H1 (cell line): ENCODE measurements at regions not wholly inside any gene's neighbourhood (a gene's known extent, or its start where the extent isn't known, plus 50 kb on each side); places are given as distances from the start of the nearest gene placed in this dataset.

Experiments used
- CTCF ChIA-PET: fragments of 300-600 bp; sonication (Branson Sonifier 250); formaldehyde crosslinking; loops from one replicate; lab custom pipeline; 2021; ENCODE audit not compliant: partially characterized antibody; lab: Charles Lee
- POLR2A ChIA-PET: fragments of 300-600 bp; sonication (Branson Sonifier 250); formaldehyde crosslinking; loops from one replicate; lab custom pipeline; 2021; ENCODE audit warnings: inconsistent platforms; ENCODE audit not compliant: partially characterized antibody; lab: Charles Lee
- DNase-seq, 2 experiments: peaks; one replicate each; pipeline versions ENCODE4 v3.0.0 to v3.0.0-alpha.2; 2010 to 2022; ENCODE audit warnings: low spot score in 2 of 2, low read depth in 1 of 2, mixed read lengths in 1 of 2
- FAIRE-seq: peaks from 2 replicates; lab custom pipeline; 2011; peaks lifted over from hg19 to GRCh38; lab: Jason Lieb, UNC
- H2AFZ ChIP-seq: 2 replicates; pipeline ENCODE4 v1.8.1; 2012; ENCODE audit warnings: low read length, inconsistent platforms
- H2AK5ac ChIP-seq: 2 replicates; pipeline ENCODE4 v1.6.1; 2013; ENCODE audit warnings: low read depth, low read length
- H2BK120ac ChIP-seq: replicated peaks from 2 replicates; pipeline ENCODE3; 2013; ENCODE audit warnings: low read depth, low read length, inconsistent platforms
- H2BK12ac ChIP-seq: 2 replicates; pipeline ENCODE4 v1.6.1; 2013; ENCODE audit warnings: low read depth, low read length
- H2BK15ac ChIP-seq: 2 replicates; pipeline ENCODE4 v1.6.1; 2013; ENCODE audit warnings: low read length
- H2BK20ac ChIP-seq: 2 replicates; pipeline ENCODE4 v1.6.1; 2013; ENCODE audit warnings: low read length
- H2BK5ac ChIP-seq: 2 replicates; pipeline ENCODE4 v1.6.1; 2013; ENCODE audit warnings: low read depth, low read length
- H3K14ac ChIP-seq: 2 replicates; pipeline ENCODE4 v1.6.1; 2013; ENCODE audit warnings: inconsistent platforms; ENCODE audit not compliant: insufficient read length
- H3K18ac ChIP-seq: 2 replicates; pipeline ENCODE4 v1.6.1; 2013; ENCODE audit warnings: low read length; ENCODE audit errors: extremely low read depth
- H3K23ac ChIP-seq: 2 replicates; pipeline ENCODE4 v1.6.1; 2013; ENCODE audit warnings: inconsistent platforms; ENCODE audit not compliant: insufficient read length
- H3K23me2 ChIP-seq: 2 replicates; pipeline ENCODE4 v1.6.1; 2013; ENCODE audit warnings: low read depth, low read length
- H3K27ac ChIP-seq: 2 replicates; pipeline ENCODE4 v1.6.1; 2011; ENCODE audit warnings: low read depth, low read length, inconsistent platforms
- H3K27me3 ChIP-seq, 4 experiments: replicated peaks in 1 of 4; 1 replicate in 1 of 4; 2 replicates in 3 of 4; pipeline versions ENCODE4 v1.6.1 to v1.8.1; 2011 to 2013; ENCODE audit warnings: low read length in 3 of 4, mild to moderate bottlenecking in 3 of 4, inconsistent platforms in 2 of 4, mixed read lengths in 2 of 4, moderate library complexity in 1 of 4; ENCODE audit not compliant: control insufficient read depth in 3 of 4, insufficient read depth in 3 of 4; ENCODE audit errors: extremely low read depth in 1 of 4
- H3K36me3 ChIP-seq, 4 experiments: 2 replicates each; pipeline versions ENCODE4 v1.6.1 to v1.8.1; 2011 to 2013; ENCODE audit warnings: mild to moderate bottlenecking in 4 of 4, low read length in 3 of 4, moderate library complexity in 2 of 4, control low read depth in 1 of 4, inconsistent platforms in 1 of 4; ENCODE audit not compliant: insufficient read depth in 4 of 4, control insufficient read depth in 2 of 4
- H3K4ac ChIP-seq: replicated peaks from 2 replicates; pipeline ENCODE3; 2013; ENCODE audit warnings: low read length, low read depth, mixed read lengths, inconsistent platforms; ENCODE audit not compliant: insufficient read length
- H3K4me1 ChIP-seq, 4 experiments: replicated peaks in 1 of 4; 1 replicate in 1 of 4; 2 replicates in 3 of 4; pipeline versions ENCODE4 v1.6.1 to v1.8.1; 2011 to 2013; ENCODE audit warnings: low read length in 3 of 4, inconsistent platforms in 2 of 4, mixed read lengths in 1 of 4; ENCODE audit not compliant: insufficient read depth in 4 of 4, control insufficient read depth in 3 of 4
- H3K4me2 ChIP-seq, 2 experiments: 2 replicates each; pipeline versions ENCODE4 v1.6.1 to v1.8.1; 2011 to 2013; ENCODE audit warnings: low read depth in 2 of 2, low read length in 2 of 2, control low read depth in 1 of 2, inconsistent platforms in 1 of 2, mild to moderate bottlenecking in 1 of 2; ENCODE audit not compliant: insufficient read depth in 1 of 2
- H3K4me3 ChIP-seq, 4 experiments: fragments of 200-600, 300-600 bp in 1 of 4; sonication (generic), shearing (Covaris generic), sonication (Bioruptor Twin) in 1 of 4; 2 replicates each; pipeline versions ENCODE4 v1.5.1 to v1.8.1; 2011 to 2016; ENCODE audit warnings: low read length in 4 of 4, low read depth in 3 of 4, control low read depth in 2 of 4, inconsistent platforms in 2 of 4, mild to moderate bottlenecking in 2 of 4, mixed read lengths in 1 of 4, moderate library complexity in 1 of 4; ENCODE audit not compliant: insufficient read depth in 2 of 4; ENCODE audit errors: extremely low read depth in 1 of 4
- H3K56ac ChIP-seq: replicated peaks from 2 replicates; pipeline ENCODE3; 2013; ENCODE audit warnings: low read depth, mild to moderate bottlenecking, mixed read lengths, low read length, inconsistent platforms; ENCODE audit not compliant: insufficient read length
- H3K79me1 ChIP-seq: 2 replicates; pipeline ENCODE4 v1.6.1; 2013; ENCODE audit warnings: low read depth, low read length, control low read depth
- H3K79me2 ChIP-seq, 2 experiments: 2 replicates each; pipeline versions ENCODE4 v1.6.1 to v1.8.1; 2012 to 2013; ENCODE audit warnings: low read length in 2 of 2, mild to moderate bottlenecking in 2 of 2, inconsistent platforms in 1 of 2; ENCODE audit not compliant: insufficient read depth in 2 of 2, control insufficient read depth in 1 of 2
- H3K9ac ChIP-seq, 4 experiments: replicated peaks in 1 of 4; 1 replicate in 1 of 4; 2 replicates in 3 of 4; pipeline versions ENCODE4 v1.6.1 to v1.8.1; 2011 to 2013; ENCODE audit warnings: low read depth in 3 of 4, low read length in 3 of 4, control low read depth in 2 of 4, mild to moderate bottlenecking in 2 of 4, moderate library complexity in 2 of 4, inconsistent platforms in 1 of 4; ENCODE audit errors: extremely low read depth in 1 of 4
- H3K9me3 ChIP-seq, 2 experiments: 2 replicates each; pipeline versions ENCODE4 v1.6.1 to v1.8.1; 2012 to 2013; ENCODE audit warnings: mild to moderate bottlenecking in 2 of 2, moderate library complexity in 2 of 2, control low read depth in 1 of 2, inconsistent platforms in 1 of 2, low read depth in 1 of 2, low read length in 1 of 2, mixed read lengths in 1 of 2; ENCODE audit not compliant: insufficient read depth in 2 of 2
- H4K20me1 ChIP-seq, 2 experiments: replicated peaks in 1 of 2; 2 replicates each; pipeline versions ENCODE3 to v1.8.1; 2011 to 2013; ENCODE audit warnings: inconsistent platforms in 2 of 2, low read length in 2 of 2, mild to moderate bottlenecking in 1 of 2; ENCODE audit not compliant: insufficient read depth in 2 of 2, control insufficient read depth in 1 of 2
- H4K5ac ChIP-seq: 2 replicates; pipeline ENCODE4 v1.6.1; 2013; ENCODE audit warnings: low read length, low read depth, mixed read lengths, inconsistent platforms; ENCODE audit not compliant: insufficient read length
- H4K8ac ChIP-seq: 2 replicates; pipeline ENCODE4 v1.8.0; 2013; ENCODE audit warnings: mild to moderate bottlenecking, moderate library complexity, low read length, inconsistent platforms; ENCODE audit not compliant: insufficient read depth; ENCODE audit errors: extremely low read depth
- H4K91ac ChIP-seq: replicated peaks from 2 replicates; pipeline ENCODE3; 2013; ENCODE audit warnings: low read length, mixed read lengths, inconsistent platforms; ENCODE audit not compliant: insufficient read length
- CBX8 ChIP-seq: fragments of 300-800, 300-1000 bp; sonication (generic); IDR thresholded peaks from 2 replicates; pipeline ENCODE4 v1.7.1; 2016; ENCODE audit warnings: low read depth, low read length, borderline replicate concordance
- CHD2 ChIP-seq: IDR thresholded peaks from 2 replicates; pipeline ENCODE4 v1.6.1; 2012; ENCODE audit warnings: low read length, improper control_type of control experiment
- CREB1 ChIP-seq: IDR thresholded peaks from 2 replicates; pipeline ENCODE4 v1.6.1; 2012; ENCODE audit warnings: inconsistent platforms
- EP300 ChIP-seq, 2 experiments: IDR thresholded peaks; 1 replicate in 1 of 2; 2 replicates in 1 of 2; pipeline ENCODE4 v1.6.1; 2011 to 2012; ENCODE audit warnings: low read depth in 2 of 2, low read length in 2 of 2, mild to moderate bottlenecking in 2 of 2, borderline replicate concordance in 1 of 2, inconsistent platforms in 1 of 2, moderate library complexity in 1 of 2
- JUND ChIP-seq: IDR thresholded peaks from 2 replicates; pipeline ENCODE4 v1.6.1; 2011; ENCODE audit warnings: mild to moderate bottlenecking, improper control_type of control experiment, low read length
- KDM5A ChIP-seq: fragments of 200-600 bp; IDR thresholded peaks from 2 replicates; pipeline ENCODE4 v1.7.1; 2012; ENCODE audit warnings: mild to moderate bottlenecking, low read length, inconsistent platforms, mixed read lengths
- MAX ChIP-seq: IDR thresholded peaks from 2 replicates; pipeline ENCODE4 v1.6.1; 2012; ENCODE audit warnings: inconsistent platforms
- NRF1 ChIP-seq: IDR thresholded peaks from 2 replicates; pipeline ENCODE4 v1.6.1; 2011; ENCODE audit warnings: mild to moderate bottlenecking, low read depth, low read length, improper control_type of control experiment
- PHF8 ChIP-seq: fragments of 200-600 bp; sonication (generic); conservative IDR thresholded peaks from 2 replicates; pipeline ENCODE4 v1.7.1; 2012; ENCODE audit warnings: low read depth, mild to moderate bottlenecking, inconsistent platforms, low read length, moderate library complexity
- POLR2AphosphoS5 ChIP-seq: IDR thresholded peaks from 2 replicates; pipeline ENCODE4 v1.6.1; 2011; ENCODE audit warnings: low read depth, low read length
- RFX5 ChIP-seq: IDR thresholded peaks from 2 replicates; pipeline ENCODE4 v1.6.1; 2011; ENCODE audit warnings: low read depth, low read length, improper control_type of control experiment, borderline replicate concordance
- RNF2 ChIP-seq: fragments of 200-900, 300-1000 bp; sonication (generic); IDR thresholded peaks from 2 replicates; pipeline ENCODE4 v1.7.1; 2016; ENCODE audit warnings: borderline replicate concordance, low read depth, mild to moderate bottlenecking, antibody characterized with exemption, low read length; ENCODE audit not compliant: poor library complexity, severe bottlenecking; ENCODE audit errors: missing control alignments
- SAP30 ChIP-seq: fragments of 300-600 bp; sonication (generic); IDR thresholded peaks from 2 replicates; pipeline ENCODE4 v1.7.1; 2012; ENCODE audit warnings: low read length, moderate library complexity, mild to moderate bottlenecking, inconsistent platforms; ENCODE audit not compliant: insufficient read depth, insufficient replicate concordance
- SP1 ChIP-seq: IDR thresholded peaks from 2 replicates; pipeline ENCODE4 v1.6.1; 2011; ENCODE audit warnings: low read depth, low read length
- TAF1 ChIP-seq: IDR thresholded peaks from 2 replicates; pipeline ENCODE4 v1.6.1; 2011; ENCODE audit warnings: mild to moderate bottlenecking, low read depth, low read length
- YY1 ChIP-seq: IDR thresholded peaks from 2 replicates; pipeline ENCODE4 v1.6.1; 2011; ENCODE audit warnings: low read depth, mild to moderate bottlenecking, low read length
- WGBS, 2 experiments: shearing (Covaris generic) in 1 of 2; methylation state at CpG; one replicate each; pipeline versions ENCODE4 v1.1.6 to v1.1.7; 2013 to 2015; ENCODE audit warnings: low lambda C conversion rate in 2 of 2, mixed read lengths in 2 of 2, inconsistent platforms in 1 of 2, low coverage in 1 of 2, missing lambda C conversion rate in 1 of 2; ENCODE audit not compliant: insufficient replicate concordance in 2 of 2, insufficient coverage in 1 of 2, insufficient read length in 1 of 2; ENCODE audit errors: extremely low coverage in 1 of 2, missing lambda C conversion rate in 1 of 2; 5-methylcytosine and 5-hydroxymethylcytosine counted together

DNA sequence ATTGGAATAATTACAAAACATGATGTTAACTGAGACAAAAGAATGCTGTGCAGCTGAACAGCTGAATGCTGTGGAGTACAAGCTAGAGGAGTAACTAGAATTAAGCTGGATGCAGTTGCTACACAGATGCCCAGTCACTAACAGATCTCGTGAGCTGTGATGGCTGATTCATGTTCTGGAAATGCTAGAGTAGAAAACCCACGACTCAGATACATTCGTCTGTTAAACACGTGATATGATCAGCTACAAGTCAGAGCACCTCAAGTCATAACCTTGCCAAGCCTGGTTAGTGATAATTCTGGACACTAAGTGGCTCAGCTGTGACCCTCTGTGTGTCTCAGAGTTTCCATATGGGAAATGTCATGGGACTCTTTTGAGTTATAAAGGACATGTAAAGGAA is 89.7 kb upstream of the ESRRG start:
- 97% methylated on average over 4 of the region's 4 CpGs; no CpG with 5 or more reads in 1 of the 2 experiments for WGBS, 2 experiments
- POLR2A ChIA-PET = no interaction called here
- DNase-seq = no peak
- TF ChIP-seq JUND = no peak
- TF ChIP-seq NRF1 = no peak
- no peak for TF ChIP-seq SAP30
- TF ChIP-seq CBX8 = no peak
- TF ChIP-seq CHD2 = no peak
- TF ChIP-seq POLR2AphosphoS5 = no peak
- TF ChIP-seq SP1 = no peak
- no peak for TF ChIP-seq EP300 (IDR thresholded peaks at IDR 0.05; ENCODE audit: borderline replicate concordance in 1 of 2, low read depth in 2 of 2, low read length in 2 of 2)
- no peak for TF ChIP-seq RNF2
- TF ChIP-seq PHF8 = no peak
- no peak for TF ChIP-seq MAX
- TF ChIP-seq YY1 = no peak
- TF ChIP-seq CREB1 = no peak
- no peak for TF ChIP-seq RFX5
- no peak for TF ChIP-seq KDM5A
- no peak for TF ChIP-seq TAF1

More for the DNA sequence above, 89.7 kb upstream of the ESRRG start:
- Histone ChIP-seq H2BK12ac (no peak overlapping the region), H3K79me1 (no peaks in the 10 kb centered on the region), H3K18ac (no peak overlapping the region), H4K5ac (no peak overlapping the region), H3K79me2 (no peaks in the 10 kb centered on the region), H3K23ac (no peak overlapping the region), H4K91ac (no peak overlapping the region), H2AFZ (no peak overlapping the region; the same call in 1 of the 2 replicates), H3K56ac (no peak overlapping the region), H3K9me3 (no peaks in the 10 kb centered on the region), H3K4me2 (no peak overlapping the region), H3K9ac (no peak overlapping the region), H4K8ac (no peak overlapping the region), H2BK15ac (no peak overlapping the region), H3K4me1 (peaks cover 0 to 8% (median 6%) of the 10 kb centered on the region in 4 experiments; a peak in 2 of 7 replicates), H2AK5ac (no peak overlapping the region), H3K27ac (no peak overlapping the region), H2BK20ac (no peak overlapping the region), H2BK5ac (no peak overlapping the region), H3K4ac (no peak overlapping the region), H4K20me1 (no peaks in the 10 kb centered on the region), H3K36me3 (no peaks in the 10 kb centered on the region), H2BK120ac (no peak overlapping the region), H3K27me3 (no peaks in the 10 kb centered on the region), H3K14ac (no peak overlapping the region), H3K4me3 (no peak overlapping the region), H3K23me2 (no peaks in the 10 kb centered on the region)
- CTCF ChIA-PET = no interaction called here
- no peak for FAIRE-seq
